Astrocyte (in vitro differentiated cells and primary cell): ENCODE measurements at regions not wholly inside any gene's neighbourhood (a gene's known extent, or its start where the extent isn't known, plus 50 kb on each side); places are given as distances from the start of the nearest gene placed in this dataset.

Experiments
- DNase-seq: peaks from one replicate; pipeline ENCODE4 v3.0.0-alpha.2; 2010; ENCODE audit warnings: low read depth
- FAIRE-seq: peaks from 2 replicates; lab custom pipeline; 2011; peaks lifted over from hg19 to GRCh38; lab: Jason Lieb, UNC
- H2AFZ ChIP-seq: 2 replicates; pipeline ENCODE4 v1.6.0; 2012; ENCODE audit warnings: low read depth, low read length, inconsistent platforms
- H3K27ac ChIP-seq: 2 replicates; pipeline ENCODE4 v1.5.1; 2011; ENCODE audit warnings: low read depth, low read length, inconsistent platforms
- H3K27me3 ChIP-seq: 2 replicates; pipeline ENCODE4 v1.6.0; 2011; ENCODE audit warnings: low read length, inconsistent platforms; ENCODE audit not compliant: insufficient read depth
- H3K36me3 ChIP-seq: 2 replicates; pipeline ENCODE4 v1.5.1; 2011; ENCODE audit warnings: low read length, inconsistent platforms; ENCODE audit not compliant: insufficient read depth
- H3K4me1 ChIP-seq: 2 replicates; pipeline ENCODE4 v1.5.1; 2011; ENCODE audit warnings: low read length, inconsistent platforms; ENCODE audit not compliant: insufficient read depth
- H3K4me2 ChIP-seq: 2 replicates; pipeline ENCODE4 v1.6.0; 2012; ENCODE audit warnings: low read length, inconsistent platforms
- H3K4me3 ChIP-seq: 2 replicates; pipeline ENCODE4 v1.5.1; 2011; ENCODE audit warnings: low read depth, mild to moderate bottlenecking, low read length, inconsistent platforms; ENCODE audit not compliant: insufficient read depth
- H3K79me2 ChIP-seq: 2 replicates; pipeline ENCODE4 v1.6.0; 2012; ENCODE audit warnings: mild to moderate bottlenecking, low read length, inconsistent platforms; ENCODE audit not compliant: insufficient read depth
- H3K9ac ChIP-seq: 2 replicates; pipeline ENCODE4 v1.6.0; 2012; ENCODE audit warnings: mild to moderate bottlenecking, low read length, inconsistent platforms
- H3K9me3 ChIP-seq: 2 replicates; pipeline ENCODE4 v1.5.1; 2012; ENCODE audit warnings: low read depth, mild to moderate bottlenecking, low read length, inconsistent platforms; ENCODE audit not compliant: insufficient read depth
- H4K20me1 ChIP-seq: 2 replicates; pipeline ENCODE4 v1.6.0; 2012; ENCODE audit warnings: low read length, inconsistent platforms; ENCODE audit not compliant: insufficient read depth
- H3K27ac Mint-ChIP-seq: one replicate; pipeline ENCODE4 v1.8.0; 2021; ENCODE audit warnings: mild to moderate bottlenecking, mixed read lengths; ENCODE audit not compliant: unreplicated experiment
- H3K27me3 Mint-ChIP-seq: one replicate; pipeline ENCODE4 v1.8.0; 2021; ENCODE audit warnings: low read depth, mixed read lengths; ENCODE audit not compliant: unreplicated experiment
- H3K36me3 Mint-ChIP-seq: one replicate; pipeline ENCODE4 v1.8.0; 2021; ENCODE audit warnings: low read depth, mixed read lengths; ENCODE audit not compliant: unreplicated experiment
- H3K4me1 Mint-ChIP-seq: one replicate; pipeline ENCODE4 v1.8.0; 2021; ENCODE audit warnings: low read depth, mixed read lengths; ENCODE audit not compliant: unreplicated experiment
- H3K4me3 Mint-ChIP-seq: one replicate; pipeline ENCODE4 v1.8.0; 2021; ENCODE audit warnings: mild to moderate bottlenecking, moderate library complexity, mixed read lengths; ENCODE audit not compliant: unreplicated experiment
- H3K9me3 Mint-ChIP-seq: one replicate; pipeline ENCODE4 v1.8.0; 2021; ENCODE audit warnings: mild to moderate bottlenecking, mixed read lengths; ENCODE audit not compliant: unreplicated experiment
- CTCF ChIP-seq: IDR thresholded peaks from 2 replicates; pipeline ENCODE4 v1.5.1; 2011; ENCODE audit warnings: low read depth, mild to moderate bottlenecking, inconsistent platforms, low read length, moderate library complexity; ENCODE audit not compliant: insufficient read depth
- EZH2 ChIP-seq: IDR thresholded peaks from 2 replicates; pipeline ENCODE4 v1.6.1; 2012; ENCODE audit warnings: mild to moderate bottlenecking, low read length, inconsistent platforms; ENCODE audit not compliant: insufficient read depth

- H3K27me3 ChIP-seq: no peaks in the 10 kb centered on the region
- DNase-seq (peak; percentile 26), FAIRE-seq (no peak)
- no peaks in the 10 kb centered on the region for H3K9me3 Mint-ChIP-seq
- peak overlapping the region; percentile 90 for H2AFZ ChIP-seq
- no peak for TF ChIP-seq CTCF
- TF ChIP-seq EZH2: no peak
- peak overlapping the region; percentile 97 for H3K4me3 Mint-ChIP-seq
- no peaks in the 10 kb centered on the region for H3K36me3 ChIP-seq
- no peaks in the 10 kb centered on the region for H3K36me3 Mint-ChIP-seq
- H3K4me1 Mint-ChIP-seq: peaks cover 11% of the 10 kb centered on the region
- peak overlapping the region; percentile 90 for H3K9ac ChIP-seq
- H3K9me3 ChIP-seq: no peaks in the 10 kb centered on the region
- peak overlapping the region; percentile 65 for H3K27ac ChIP-seq
- peaks cover 8% of the 10 kb centered on the region for H3K4me1 ChIP-seq
- H3K4me3 ChIP-seq: peak overlapping the region; percentile 84
- peaks cover 30% of the 10 kb centered on the region for H3K79me2 ChIP-seq
- peak overlapping the region; percentile 87 for H3K27ac Mint-ChIP-seq
- H4K20me1 ChIP-seq: peaks cover 4% of the 10 kb centered on the region
- H3K27me3 Mint-ChIP-seq: no peaks in the 10 kb centered on the region
- H3K4me2 ChIP-seq: peak overlapping the region; percentile 90
Measured at GRCh38 chr7:112938863-112939573, 147.6 kb downstream of the GPR85 start.

- Histone ChIP-seq H3K27me3 (no peaks in the 10 kb centered on the region), H3K36me3 (no peaks in the 10 kb centered on the region), H3K4me3 (peak overlapping the region; percentile 3), H3K27ac (no peak overlapping the region), H3K4me1 (peaks cover 8% of the 10 kb centered on the region), H3K79me2 (peaks cover 34% of the 10 kb centered on the region), H3K9me3 (no peaks in the 10 kb centered on the region), H3K9ac (peak overlapping the region; percentile 90), H4K20me1 (peaks cover 4% of the 10 kb centered on the region), H2AFZ (no peak overlapping the region), H3K4me2 (peak overlapping the region; percentile 90)
- DNase-seq (peak; percentile 52), FAIRE-seq (no peak)
- Mint-ChIP-seq H3K4me3 (peak overlapping the region; percentile 97), H3K36me3 (no peaks in the 10 kb centered on the region), H3K27ac (no peak overlapping the region), H3K27me3 (no peaks in the 10 kb centered on the region), H3K9me3 (no peaks in the 10 kb centered on the region), H3K4me1 (peaks cover 11% of the 10 kb centered on the region)
- no peak for TF ChIP-seq CTCF
- TF ChIP-seq EZH2: no peak
Measured at GRCh38 chr7:112937651-112938415, 147.6 kb upstream of the TMEM168 start.
